Naive thymus-derived CD4-positive, alpha-beta T cell (primary cell): ENCODE measurements at regions not wholly inside any gene's neighbourhood (a gene's known extent, or its start where the extent isn't known, plus 50 kb on each side); places are given as distances from the start of the nearest gene placed in this dataset.

ENCODE experiments used
- ATAC-seq: fragments of 150-1000 bp; cut with Tn5 transposase; 2 replicates; pipeline ENCODE4 v1.10.0; 2021; ENCODE audit warnings: mild to moderate bottlenecking, moderate library complexity
- CTCF ChIA-PET: fragments of 350-600 bp; sonication (Branson Sonifier 250); formaldehyde crosslinking; loops from one replicate; lab custom pipeline; 2021; ENCODE audit warnings: antibody characterized with exemption; lab: Charles Lee
- POLR2A ChIA-PET: fragments of 350-600 bp; sonication (Branson Sonifier 250); formaldehyde crosslinking; loops from one replicate; lab custom pipeline; 2021; ENCODE audit warnings: antibody characterized with exemption, inconsistent platforms; lab: Charles Lee
- DNase-seq, 9 donors: peaks; one replicate each; pipeline versions ENCODE4 v3.0.0 to v3.0.0-alpha.2; 2020 to 2022; ENCODE audit warnings: mixed read lengths in 1 of 9
- H3K27ac ChIP-seq: one replicate; pipeline ENCODE4 v1.7.0; 2013; ENCODE audit warnings: mild to moderate bottlenecking, low read depth, low read length, moderate library complexity
- H3K27me3 ChIP-seq, 2 donors: one replicate each; pipeline ENCODE4 v1.7.0; 2013; ENCODE audit warnings: low read length in 2 of 2, mild to moderate bottlenecking in 2 of 2, moderate library complexity in 2 of 2; ENCODE audit not compliant: control insufficient read depth in 2 of 2, insufficient read depth in 2 of 2
- H3K36me3 ChIP-seq, 3 experiments: 1 replicate in 2 of 3; 2 replicates in 1 of 3; pipeline ENCODE4 v1.7.0; 2013; ENCODE audit warnings: low read length in 3 of 3, mild to moderate bottlenecking in 3 of 3, moderate library complexity in 1 of 3; ENCODE audit not compliant: insufficient read depth in 3 of 3, control insufficient read depth in 2 of 3
- H3K4me1 ChIP-seq, 2 donors: one replicate each; pipeline ENCODE4 v1.7.0; 2013; ENCODE audit warnings: low read length in 2 of 2, mild to moderate bottlenecking in 2 of 2, moderate library complexity in 1 of 2; ENCODE audit not compliant: control insufficient read depth in 2 of 2, insufficient read depth in 2 of 2
- H3K4me3 ChIP-seq: 2 replicates; pipeline ENCODE4 v1.7.0; 2013; ENCODE audit warnings: mild to moderate bottlenecking, low read length
- H3K9me3 ChIP-seq, 3 experiments: 1 replicate in 2 of 3; 2 replicates in 1 of 3; pipeline ENCODE4 v1.7.0; 2013; ENCODE audit warnings: low read length in 3 of 3; ENCODE audit not compliant: control insufficient read depth in 2 of 3
- H3K27ac Mint-ChIP-seq, 9 donors: one replicate each; pipeline ENCODE4 v1.8.0; 2020 to 2022; ENCODE audit warnings: mixed read lengths in 9 of 9, mild to moderate bottlenecking in 8 of 9, moderate library complexity in 5 of 9, inconsistent platforms in 2 of 9
- H3K27me3 Mint-ChIP-seq, 5 donors: one replicate each; pipeline ENCODE4 v1.8.0; 2021 to 2022; ENCODE audit warnings: mixed read lengths in 5 of 5, mild to moderate bottlenecking in 1 of 5
- H3K36me3 Mint-ChIP-seq, 5 donors: one replicate each; pipeline ENCODE4 v1.8.0; 2020 to 2022; ENCODE audit warnings: mixed read lengths in 5 of 5, mild to moderate bottlenecking in 3 of 5, inconsistent platforms in 1 of 5
- H3K4me1 Mint-ChIP-seq, 7 donors: one replicate each; pipeline ENCODE4 v1.8.0; 2020 to 2022; ENCODE audit warnings: mixed read lengths in 7 of 7, mild to moderate bottlenecking in 3 of 7, inconsistent platforms in 1 of 7
- H3K4me3 Mint-ChIP-seq, 10 donors: one replicate each; pipeline ENCODE4 v1.8.0; 2020 to 2022; ENCODE audit warnings: mild to moderate bottlenecking in 10 of 10, mixed read lengths in 10 of 10, moderate library complexity in 6 of 10, inconsistent platforms in 2 of 10
- H3K9me3 Mint-ChIP-seq, 11 donors: one replicate each; pipeline ENCODE4 v1.8.0; 2020 to 2022; ENCODE audit warnings: mixed read lengths in 11 of 11, mild to moderate bottlenecking in 4 of 11, inconsistent platforms in 1 of 11, moderate library complexity in 1 of 11
- intact Hi-C, 2 donors: fragments of 100-400 bp; cut with micrococcal nuclease; formaldehyde crosslinking; loops; one replicate each; pipeline ENCODE4 v1.15.1; 2023

DNA sequence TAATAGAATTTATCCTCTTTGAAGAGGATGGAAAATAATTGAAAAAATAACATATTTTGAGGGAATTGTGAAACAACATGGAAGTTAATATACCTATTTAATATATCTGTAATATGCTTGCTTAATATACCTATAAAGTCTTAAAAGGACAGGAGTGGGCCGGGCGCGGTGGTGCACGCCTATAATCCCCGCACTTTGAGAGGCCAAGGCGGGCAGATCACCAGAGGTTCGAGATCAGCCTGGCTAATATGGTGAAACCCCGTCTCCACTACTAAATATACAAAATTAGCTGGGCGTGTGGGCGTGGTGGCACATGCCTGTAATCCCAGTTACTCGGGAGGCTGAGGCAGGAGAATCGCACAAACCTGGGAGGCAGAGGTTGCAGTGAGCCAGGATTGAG lies 254.9 kb downstream of the TMX3 start:
- H3K4me1 Mint-ChIP-seq = no peaks in the 10 kb centered on the region
- intact Hi-C loops = no loop called here
- peaks cover 0 to 1% (median 0%) of the 10 kb centered on the region in 11 donors for H3K9me3 Mint-ChIP-seq
- no peak overlapping the region for H3K27ac Mint-ChIP-seq
- H3K4me3 Mint-ChIP-seq = no peak overlapping the region
- no peaks in the 10 kb centered on the region for H3K27me3 ChIP-seq
- H3K36me3 ChIP-seq = no peaks in the 10 kb centered on the region
- ChIA-PET CTCF (interaction anchor here (0.6 kb wide), 1 partner anchor 8 kb away, joined by 3 read pairs; no protein-coding TSS in a partner anchor), POLR2A (no interaction called here)
- H3K4me3 ChIP-seq = no peak overlapping the region
- no peaks in the 10 kb centered on the region for H3K36me3 Mint-ChIP-seq
- no peaks in the 10 kb centered on the region for H3K9me3 ChIP-seq
- DNase-seq (no peak), ATAC-seq (no peak)
- H3K27me3 Mint-ChIP-seq = no peaks in the 10 kb centered on the region
- H3K4me1 ChIP-seq = no peaks in the 10 kb centered on the region
- no peak overlapping the region for H3K27ac ChIP-seq

DNA sequence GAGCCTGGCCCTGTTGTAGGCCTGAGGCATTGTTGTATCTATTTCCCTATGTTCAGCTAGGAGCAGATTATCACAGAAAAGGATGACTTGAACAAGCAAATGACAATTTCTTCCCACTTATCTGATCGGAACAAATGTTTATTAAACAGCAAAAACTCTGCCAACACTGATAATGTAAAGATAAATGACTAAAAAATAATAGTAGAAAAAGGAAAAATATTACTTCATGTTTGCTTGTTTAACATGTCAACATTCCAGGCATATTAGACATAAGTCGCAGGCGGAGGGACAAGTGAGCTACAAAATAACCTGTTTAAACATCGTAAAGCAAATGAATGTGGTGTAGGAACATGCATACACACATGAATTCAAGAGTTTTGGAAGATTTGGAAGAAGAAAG lies 257.9 kb downstream of the TMX3 start:
- H3K4me3 ChIP-seq = no peak overlapping the region
- Mint-ChIP-seq H3K9me3 (peaks cover 0 to 1% (median 0%) of the 10 kb centered on the region in 11 donors), H3K4me3 (no peak overlapping the region), H3K27me3 (no peaks in the 10 kb centered on the region), H3K27ac (no peak overlapping the region), H3K4me1 (no peaks in the 10 kb centered on the region), H3K36me3 (no peaks in the 10 kb centered on the region)
- no peaks in the 10 kb centered on the region for H3K9me3 ChIP-seq
- H3K27ac ChIP-seq = no peak overlapping the region
- intact Hi-C loops = no loop called here
- DNase-seq (no peak), ATAC-seq (no peak)
- no peaks in the 10 kb centered on the region for H3K4me1 ChIP-seq
- H3K36me3 ChIP-seq = no peaks in the 10 kb centered on the region
- ChIA-PET POLR2A (no interaction called here), CTCF (no interaction called here)
- no peaks in the 10 kb centered on the region for H3K27me3 ChIP-seq

DNA sequence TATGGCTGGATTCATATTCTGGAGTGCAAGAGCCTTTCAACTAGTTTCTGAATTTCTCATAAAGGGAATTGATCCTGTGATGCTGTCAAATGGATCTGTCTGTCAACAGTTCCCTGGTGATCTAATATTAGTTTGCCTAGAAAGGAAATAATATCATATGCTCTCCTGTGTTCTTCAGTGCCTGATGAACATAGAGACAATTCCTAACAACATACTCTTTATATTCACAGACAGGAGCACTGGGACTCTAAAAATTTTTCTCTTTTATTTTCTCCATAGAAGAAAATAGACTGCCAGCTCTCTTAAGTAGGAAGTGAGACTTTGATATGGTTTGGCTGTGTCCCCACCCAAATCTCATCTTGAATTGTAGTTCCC lies 259.7 kb downstream of the TMX3 start:
- DNase-seq (no peak), ATAC-seq (no peak)
- Mint-ChIP-seq H3K9me3 (peaks cover 0 to 1% (median 0%) of the 10 kb centered on the region in 11 donors), H3K36me3 (no peaks in the 10 kb centered on the region), H3K4me3 (no peak overlapping the region), H3K4me1 (no peaks in the 10 kb centered on the region), H3K27me3 (peaks cover 0 to 8% (median 0%) of the 10 kb centered on the region in 5 donors), H3K27ac (no peak overlapping the region)
- intact Hi-C loops = no loop called here
- POLR2A ChIA-PET = no interaction called here
- CTCF ChIA-PET = no interaction called here
- H3K27me3 ChIP-seq = no peaks in the 10 kb centered on the region
- H3K4me3 ChIP-seq = no peak overlapping the region
- H3K4me1 ChIP-seq = no peaks in the 10 kb centered on the region
- no peaks in the 10 kb centered on the region for H3K36me3 ChIP-seq
- no peaks in the 10 kb centered on the region for H3K9me3 ChIP-seq
- no peak overlapping the region for H3K27ac ChIP-seq

GRCh38 chr18:68454511-68455228 lies 260.2 kb downstream of the TMX3 start:
- Histone ChIP-seq H3K4me1 (no peaks in the 10 kb centered on the region), H3K36me3 (no peaks in the 10 kb centered on the region), H3K9me3 (no peaks in the 10 kb centered on the region), H3K27ac (no peak overlapping the region), H3K4me3 (no peak overlapping the region), H3K27me3 (no peaks in the 10 kb centered on the region)
- peaks cover 0 to 1% (median 0%) of the 10 kb centered on the region in 11 donors for H3K9me3 Mint-ChIP-seq
- no peaks in the 10 kb centered on the region for H3K4me1 Mint-ChIP-seq
- ChIA-PET CTCF (no interaction called here), POLR2A (no interaction called here)
- DNase-seq = no peak
- no peak overlapping the region for H3K27ac Mint-ChIP-seq
- no peaks in the 10 kb centered on the region for H3K36me3 Mint-ChIP-seq
- intact Hi-C loops = no loop called here
- H3K27me3 Mint-ChIP-seq = peaks cover 0 to 8% (median 0%) of the 10 kb centered on the region in 5 donors
- no peak for ATAC-seq
- no peak overlapping the region for H3K4me3 Mint-ChIP-seq

DNA sequence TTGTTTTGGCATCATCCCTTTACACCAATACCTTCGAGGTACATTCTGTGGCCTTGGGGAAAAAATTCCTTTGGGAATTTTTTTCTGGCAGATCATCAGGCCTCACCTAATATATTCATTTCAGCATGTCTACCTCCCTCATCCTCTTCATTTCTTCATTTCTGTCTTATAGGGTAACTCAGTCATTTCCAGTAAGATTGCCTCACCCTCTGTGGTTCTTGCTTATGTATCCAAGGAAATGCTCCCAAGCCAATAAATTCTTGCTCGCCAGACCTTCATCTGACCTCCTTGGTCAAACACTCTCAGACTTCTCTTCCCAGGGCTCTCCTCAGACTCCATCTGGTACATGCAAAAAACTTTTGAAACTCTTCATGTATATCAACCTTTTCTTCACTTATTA lies 265.6 kb downstream of the TMX3 start:
- Histone ChIP-seq H3K4me1 (no peaks in the 10 kb centered on the region), H3K4me3 (no peak overlapping the region), H3K36me3 (no peaks in the 10 kb centered on the region), H3K27ac (no peak overlapping the region), H3K27me3 (no peaks in the 10 kb centered on the region), H3K9me3 (no peaks in the 10 kb centered on the region)
- ATAC-seq (no peak), DNase-seq (no peak)
- ChIA-PET CTCF (no interaction called here), POLR2A (no interaction called here)
- intact Hi-C loops = no loop called here
- Mint-ChIP-seq H3K27me3 (peaks cover 0 to 8% (median 0%) of the 10 kb centered on the region in 5 donors), H3K4me1 (no peaks in the 10 kb centered on the region), H3K27ac (no peak overlapping the region), H3K36me3 (no peaks in the 10 kb centered on the region), H3K9me3 (peaks cover 0 to 7% (median 0%) of the 10 kb centered on the region in 11 donors), H3K4me3 (no peak overlapping the region)

DNA sequence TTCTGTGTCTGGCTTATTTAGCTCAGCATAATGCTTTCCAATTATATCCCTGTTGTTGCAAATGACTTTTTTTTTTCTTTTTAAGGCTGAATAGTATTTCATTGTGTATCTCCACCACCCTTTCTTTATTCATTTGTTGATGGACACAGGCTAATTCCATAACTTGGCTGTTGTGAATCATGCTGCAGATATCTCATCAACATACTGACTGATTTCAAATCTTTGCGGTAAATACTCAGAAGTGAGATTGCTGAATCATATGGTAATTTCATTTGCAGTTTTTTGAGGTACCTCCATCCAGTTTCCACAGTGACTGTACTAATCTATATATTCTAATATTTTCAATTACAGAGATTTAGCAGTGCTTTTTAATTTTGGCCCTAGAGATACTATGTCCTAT lies 266.2 kb downstream of the TMX3 start:
- H3K36me3 ChIP-seq = no peaks in the 10 kb centered on the region
- no peaks in the 10 kb centered on the region for H3K4me1 ChIP-seq
- Mint-ChIP-seq H3K27me3 (peaks cover 0 to 8% (median 0%) of the 10 kb centered on the region in 5 donors), H3K27ac (no peak overlapping the region), H3K4me1 (no peaks in the 10 kb centered on the region), H3K4me3 (no peak overlapping the region), H3K36me3 (no peaks in the 10 kb centered on the region), H3K9me3 (peaks cover 0 to 7% (median 0%) of the 10 kb centered on the region in 11 donors)
- H3K27ac ChIP-seq = no peak overlapping the region
- ChIA-PET CTCF (no interaction called here), POLR2A (no interaction called here)
- intact Hi-C loops = no loop called here
- ATAC-seq = no peak
- H3K27me3 ChIP-seq = no peaks in the 10 kb centered on the region
- no peaks in the 10 kb centered on the region for H3K9me3 ChIP-seq
- DNase-seq = no peak
- no peak overlapping the region for H3K4me3 ChIP-seq

DNA sequence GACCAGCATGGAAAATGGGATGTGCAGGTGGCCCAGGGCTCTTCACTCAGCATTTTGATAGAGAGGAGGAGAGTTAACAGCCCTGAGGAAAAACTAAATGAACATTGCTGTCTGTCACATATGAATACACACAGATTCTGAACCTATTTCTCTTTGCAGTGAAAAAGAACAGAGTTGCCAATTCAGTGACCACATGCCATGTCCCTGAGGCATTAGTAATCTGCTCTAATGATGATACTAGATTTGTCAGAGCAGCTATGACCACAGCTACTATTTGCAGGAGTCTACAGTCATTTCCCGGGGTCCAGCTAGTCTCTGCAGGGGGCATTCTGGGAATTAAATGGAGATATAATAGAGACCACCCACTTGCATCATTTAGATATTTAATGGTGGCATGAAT lies 267.6 kb downstream of the TMX3 start:
- intact Hi-C loops = no loop called here
- ATAC-seq (no peak), DNase-seq (no peak)
- peaks cover 0 to 7% (median 0%) of the 10 kb centered on the region in 11 donors for H3K9me3 Mint-ChIP-seq
- H3K9me3 ChIP-seq = no peaks in the 10 kb centered on the region
- H3K36me3 Mint-ChIP-seq = no peaks in the 10 kb centered on the region
- no peaks in the 10 kb centered on the region for H3K4me1 ChIP-seq
- peaks cover 0 to 8% (median 0%) of the 10 kb centered on the region in 5 donors for H3K27me3 Mint-ChIP-seq
- POLR2A ChIA-PET = no interaction called here
- no peak overlapping the region for H3K4me3 Mint-ChIP-seq
- H3K4me3 ChIP-seq = no peak overlapping the region
- H3K4me1 Mint-ChIP-seq = no peaks in the 10 kb centered on the region
- H3K36me3 ChIP-seq = no peaks in the 10 kb centered on the region
- CTCF ChIA-PET = no interaction called here
- no peak overlapping the region for H3K27ac Mint-ChIP-seq
- no peak overlapping the region for H3K27ac ChIP-seq
- no peaks in the 10 kb centered on the region for H3K27me3 ChIP-seq
